Mesenchymal stem cell (in vitro differentiated cells and primary cell): ENCODE measurements at regions not wholly inside any gene's neighbourhood (a gene's known extent, or its start where the extent isn't known, plus 50 kb on each side); places are given as distances from the start of the nearest gene placed in this dataset.

Source experiments
- DNase-seq: peaks from one replicate; pipeline ENCODE4 v3.0.0-alpha.2; 2013
- H2AFZ ChIP-seq: one replicate; pipeline ENCODE4 v1.6.1; 2013; ENCODE audit warnings: low read depth, mild to moderate bottlenecking, control low read depth, inconsistent platforms, low read length, moderate library complexity
- H2AK5ac ChIP-seq: 2 replicates; pipeline ENCODE4 v1.6.1; 2013; ENCODE audit warnings: low read length, moderate library complexity, mild to moderate bottlenecking, inconsistent platforms; ENCODE audit not compliant: severe bottlenecking
- H2BK120ac ChIP-seq: one replicate; pipeline ENCODE4 v1.6.1; 2013; ENCODE audit warnings: low read depth, mild to moderate bottlenecking, inconsistent platforms, low read length, moderate library complexity
- H2BK12ac ChIP-seq, 2 experiments: one replicate each; pipeline ENCODE4 v1.6.1; 2013; ENCODE audit warnings: inconsistent platforms in 2 of 2, low read length in 2 of 2, mild to moderate bottlenecking in 2 of 2, moderate library complexity in 2 of 2, control low read depth in 1 of 2
- H2BK15ac ChIP-seq: one replicate; pipeline ENCODE4 v1.6.1; 2013; ENCODE audit warnings: mild to moderate bottlenecking, low read depth, inconsistent platforms; ENCODE audit not compliant: poor library complexity, severe bottlenecking
- H2BK5ac ChIP-seq: 2 replicates; pipeline ENCODE4 v1.6.1; 2013; ENCODE audit warnings: low read depth, mild to moderate bottlenecking, low read length, control low read depth, inconsistent platforms; ENCODE audit not compliant: poor library complexity, severe bottlenecking
- H3K14ac ChIP-seq, 2 experiments: one replicate each; pipeline ENCODE4 v1.6.1; 2013; ENCODE audit warnings: inconsistent platforms in 2 of 2, low read length in 2 of 2, control low read depth in 1 of 2, mild to moderate bottlenecking in 1 of 2, moderate library complexity in 1 of 2
- H3K18ac ChIP-seq, 2 experiments: one replicate each; pipeline ENCODE4 v1.6.1; 2013; ENCODE audit warnings: inconsistent platforms in 2 of 2, low read length in 2 of 2, control low read depth in 1 of 2, low read depth in 1 of 2, mild to moderate bottlenecking in 1 of 2
- H3K23ac ChIP-seq, 2 experiments: one replicate each; pipeline ENCODE4 v1.6.1; 2013; ENCODE audit warnings: inconsistent platforms in 2 of 2, low read length in 2 of 2, mild to moderate bottlenecking in 2 of 2, moderate library complexity in 2 of 2, control low read depth in 1 of 2
- H3K27ac ChIP-seq: 2 replicates; pipeline ENCODE4 v1.5.1; 2013; ENCODE audit warnings: mild to moderate bottlenecking, moderate library complexity, low read length, control low read depth, inconsistent platforms; ENCODE audit not compliant: poor library complexity, severe bottlenecking
- H3K27me3 ChIP-seq, 2 experiments: 2 replicates each; pipeline versions ENCODE4 v1.6.1 to v1.7.0; 2013; ENCODE audit warnings: low read length in 2 of 2, mild to moderate bottlenecking in 2 of 2, moderate library complexity in 2 of 2, control low read depth in 1 of 2, inconsistent platforms in 1 of 2; ENCODE audit not compliant: control insufficient read depth in 1 of 2, insufficient read depth in 1 of 2
- H3K36me3 ChIP-seq, 2 experiments: 2 replicates each; pipeline versions ENCODE4 v1.6.1 to v1.7.0; 2013; ENCODE audit warnings: low read length in 2 of 2, control low read depth in 1 of 2, inconsistent platforms in 1 of 2, low read depth in 1 of 2, mild to moderate bottlenecking in 1 of 2; ENCODE audit not compliant: insufficient read depth in 2 of 2, control insufficient read depth in 1 of 2
- H3K4ac ChIP-seq, 2 experiments: one replicate each; pipeline ENCODE4 v1.6.1; 2013; ENCODE audit warnings: inconsistent platforms in 2 of 2, low read length in 2 of 2, mild to moderate bottlenecking in 2 of 2, moderate library complexity in 2 of 2, control low read depth in 1 of 2, low read depth in 1 of 2
- H3K4me1 ChIP-seq: 2 replicates; pipeline ENCODE4 v1.6.1; 2013; ENCODE audit warnings: low read depth, low read length, control low read depth; ENCODE audit not compliant: control insufficient read depth, insufficient read depth
- H3K4me2 ChIP-seq: 2 replicates; pipeline ENCODE4 v1.6.1; 2013; ENCODE audit warnings: low read length, mild to moderate bottlenecking, inconsistent platforms; ENCODE audit not compliant: poor library complexity, severe bottlenecking
- H3K4me3 ChIP-seq, 2 experiments: 2 replicates each; pipeline versions ENCODE4 v1.5.1 to v1.7.0; 2013; ENCODE audit warnings: low read length in 2 of 2, mild to moderate bottlenecking in 2 of 2, control low read depth in 1 of 2, low read depth in 1 of 2; ENCODE audit not compliant: insufficient read depth in 1 of 2
- H3K79me1 ChIP-seq: replicated peaks from 2 replicates; pipeline ENCODE4 v1.6.1; 2013; ENCODE audit warnings: mild to moderate bottlenecking, control low read depth, low read length, inconsistent platforms; ENCODE audit not compliant: poor library complexity, severe bottlenecking
- H3K9ac ChIP-seq: 2 replicates; pipeline ENCODE4 v1.7.0; 2013; ENCODE audit warnings: mild to moderate bottlenecking, low read length, moderate library complexity
- H3K9me3 ChIP-seq: 2 replicates; pipeline ENCODE4 v1.7.0; 2013; ENCODE audit warnings: mild to moderate bottlenecking, low read length; ENCODE audit not compliant: control insufficient read depth
- H4K8ac ChIP-seq: one replicate; pipeline ENCODE4 v1.6.1; 2013; ENCODE audit warnings: inconsistent platforms, mild to moderate bottlenecking, low read length, moderate library complexity
- H4K91ac ChIP-seq: one replicate; pipeline ENCODE4 v1.6.1; 2013; ENCODE audit warnings: mild to moderate bottlenecking, low read length, inconsistent platforms
- WGBS: methylation state at CpG from one replicate; pipeline ENCODE4 v1.1.7; 2013; ENCODE audit warnings: mixed read lengths; 5-methylcytosine and 5-hydroxymethylcytosine counted together

- Histone ChIP-seq H2BK120ac (no peak overlapping the region), H2AFZ (no peak overlapping the region), H3K14ac (no peak overlapping the region), H4K8ac (no peak overlapping the region), H2BK12ac (no peak overlapping the region), H3K79me1 (no peaks in the 10 kb centered on the region), H3K27me3 (no peaks in the 10 kb centered on the region), H2BK15ac (no peak overlapping the region), H3K9me3 (no peaks in the 10 kb centered on the region), H3K36me3 (no peaks in the 10 kb centered on the region), H2AK5ac (no peak overlapping the region), H4K91ac (no peak overlapping the region), H3K4ac (no peak overlapping the region), H3K9ac (no peak overlapping the region), H3K18ac (no peak overlapping the region), H3K23ac (no peak overlapping the region), H3K4me3 (no peak overlapping the region), H3K4me2 (no peak overlapping the region), H2BK5ac (no peak overlapping the region), H3K4me1 (no peaks in the 10 kb centered on the region), H3K27ac (no peak overlapping the region)
- WGBS: 70% methylated on average over 2 of the region's 2 CpGs
- no peak for DNase-seq
Observed at GRCh38 chrX:66882101-66882500, 243.2 kb upstream of the EDA2R start.

- Histone ChIP-seq H3K9ac (no peak overlapping the region), H3K9me3 (no peaks in the 10 kb centered on the region), H3K36me3 (no peaks in the 10 kb centered on the region), H3K4me2 (no peak overlapping the region), H2AFZ (no peak overlapping the region), H3K27ac (no peak overlapping the region), H3K18ac (no peak overlapping the region), H2AK5ac (no peak overlapping the region), H2BK120ac (no peak overlapping the region), H4K8ac (no peak overlapping the region), H3K79me1 (no peaks in the 10 kb centered on the region), H4K91ac (no peak overlapping the region), H2BK15ac (no peak overlapping the region), H3K4me3 (no peak overlapping the region), H3K4me1 (no peaks in the 10 kb centered on the region), H3K27me3 (no peaks in the 10 kb centered on the region), H3K23ac (no peak overlapping the region), H3K14ac (no peak overlapping the region), H2BK12ac (no peak overlapping the region), H3K4ac (no peak overlapping the region), H2BK5ac (no peak overlapping the region)
- 21% methylated on average over 2 of the region's 2 CpGs for WGBS
- no peak for DNase-seq
Observed at GRCh38 chrX:66876776-66877175, 237.9 kb upstream of the EDA2R start.

- Histone ChIP-seq H3K18ac (no peak overlapping the region), H3K14ac (no peak overlapping the region), H3K4me1 (no peaks in the 10 kb centered on the region), H3K4ac (no peak overlapping the region), H3K36me3 (no peaks in the 10 kb centered on the region), H3K9ac (no peak overlapping the region), H4K91ac (no peak overlapping the region), H3K27ac (no peak overlapping the region), H2BK120ac (no peak overlapping the region), H4K8ac (no peak overlapping the region), H2AFZ (no peak overlapping the region), H3K4me2 (no peak overlapping the region), H2AK5ac (no peak overlapping the region), H3K4me3 (no peak overlapping the region), H2BK12ac (no peak overlapping the region), H3K79me1 (no peaks in the 10 kb centered on the region), H2BK15ac (no peak overlapping the region), H3K23ac (no peak overlapping the region), H2BK5ac (no peak overlapping the region), H3K27me3 (peaks cover 0 to 4% of the 10 kb centered on the region in 2 experiments), H3K9me3 (no peaks in the 10 kb centered on the region)
- DNase-seq: no peak
Observed at GRCh38 chrX:66872771-66873170, 233.9 kb upstream of the EDA2R start.

GRCh38 chrX:66863721-66864120, 224.8 kb upstream of the EDA2R start:
- Histone ChIP-seq H3K4me3 (no peak overlapping the region), H2BK15ac (no peak overlapping the region), H2AK5ac (no peak overlapping the region), H3K4me1 (no peaks in the 10 kb centered on the region), H3K27me3 (no peaks in the 10 kb centered on the region), H4K8ac (no peak overlapping the region), H2BK120ac (no peak overlapping the region), H4K91ac (no peak overlapping the region), H3K23ac (no peak overlapping the region), H3K9ac (no peak overlapping the region), H3K9me3 (peaks cover 6% of the 10 kb centered on the region), H2BK12ac (no peak overlapping the region), H3K14ac (no peak overlapping the region), H3K79me1 (no peaks in the 10 kb centered on the region), H2BK5ac (no peak overlapping the region), H3K4me2 (no peak overlapping the region), H3K4ac (no peak overlapping the region), H2AFZ (no peak overlapping the region), H3K36me3 (no peaks in the 10 kb centered on the region), H3K27ac (no peak overlapping the region), H3K18ac (no peak overlapping the region)
- DNase-seq: no peak
- whole genome bisulfite sequencing: 68% methylated on average over 2 of the region's 2 CpGs
